ENCODE measurements at regions not wholly inside any gene's neighbourhood (a gene's known extent, or its start where the extent isn't known, plus 50 kb on each side); places are given as distances from the start of the nearest gene placed in this dataset.
A peak's percentile ranks its signal among the peaks of the same experiment; 100 is the strongest.
"Not testable (repeated sequence)": the region's sequence is repeated elsewhere in the genome, so short reads cannot be mapped to it uniquely, and the experiment has no call there.

DNA sequence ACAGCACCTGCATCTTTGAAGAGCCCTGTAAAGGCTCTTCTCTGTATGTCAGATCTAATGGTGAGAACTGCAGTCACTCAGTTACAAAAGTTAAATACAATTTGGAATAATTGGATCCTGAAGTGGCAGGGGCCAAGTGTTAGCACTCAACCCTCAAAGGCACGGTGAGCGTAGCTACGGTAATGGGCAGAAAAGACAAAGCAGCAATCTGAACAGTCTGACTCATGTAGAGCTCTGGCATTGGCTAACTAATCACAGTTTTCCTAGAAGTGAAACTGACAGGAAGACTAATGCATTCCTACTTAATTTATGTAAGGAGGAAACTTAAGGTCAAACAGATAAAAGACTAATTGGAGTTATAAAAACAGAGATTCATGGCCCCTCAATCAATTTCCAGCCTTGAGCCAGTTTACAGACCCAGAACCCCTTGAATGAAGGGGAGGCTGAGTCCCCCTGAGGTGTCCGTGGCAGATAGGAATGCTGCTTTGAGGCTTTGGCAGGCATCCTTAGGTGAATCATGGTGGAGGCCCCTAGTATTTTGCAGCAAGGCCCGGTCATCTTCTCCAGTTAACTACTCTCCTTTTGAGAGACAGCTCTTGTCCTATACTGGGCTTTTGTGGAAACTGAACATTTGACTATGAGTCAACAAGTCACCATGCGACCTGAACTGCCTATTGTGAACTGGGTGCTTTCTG, 450.7 kb downstream of the ZNF33B start:
- DNase-seq (ENCODE audit: low read depth) = not testable (repeated sequence)

GRCh38 chr10:42177793-42178689, 460.3 kb downstream of the ZNF33B start:
- DNase-seq (ENCODE audit: low read depth) = peak; percentile 35

DNA sequence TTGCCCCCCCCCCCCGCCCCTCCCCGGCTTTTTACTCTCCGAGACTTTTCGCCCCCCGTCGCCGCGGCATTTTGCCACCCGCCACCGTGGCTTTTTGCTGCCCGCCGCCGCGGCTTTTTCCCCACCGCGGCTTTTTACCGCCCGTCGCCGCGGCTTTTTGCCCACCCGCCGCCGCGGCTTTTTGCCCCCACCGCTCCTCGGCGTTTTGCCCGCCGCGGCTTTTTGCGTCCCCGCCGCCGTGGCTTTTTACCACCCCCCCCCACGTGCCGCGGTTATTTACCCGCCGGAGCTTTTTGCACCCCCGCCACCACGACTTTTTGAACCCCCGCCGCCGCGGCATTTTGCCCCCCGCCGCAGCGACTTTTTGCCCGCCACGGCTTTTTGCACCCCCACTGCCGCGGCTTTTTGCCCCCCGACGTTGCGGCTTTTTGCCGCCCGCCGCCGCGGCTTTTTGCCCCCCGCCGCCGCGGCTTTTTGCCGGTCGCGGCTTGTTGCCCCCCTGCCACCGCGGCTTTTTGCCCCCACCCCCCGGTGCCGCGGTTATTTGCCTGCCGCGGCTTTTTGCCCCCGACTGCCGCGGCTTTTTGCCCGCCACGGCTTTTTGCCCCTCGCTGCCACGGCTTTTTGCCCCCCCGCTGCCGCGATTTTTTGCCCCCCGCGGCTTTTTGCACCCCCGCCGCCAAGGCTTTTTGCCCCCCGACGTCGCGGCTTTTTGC, 461.1 kb downstream of the ZNF33B start:
- DNase-seq (ENCODE audit: low read depth) = no peak

- no peak for DNase-seq (ENCODE audit: low read depth)
Measured at GRCh38 chr10:42150428-42151061, 487.8 kb downstream of the ZNF33B start.

DNA sequence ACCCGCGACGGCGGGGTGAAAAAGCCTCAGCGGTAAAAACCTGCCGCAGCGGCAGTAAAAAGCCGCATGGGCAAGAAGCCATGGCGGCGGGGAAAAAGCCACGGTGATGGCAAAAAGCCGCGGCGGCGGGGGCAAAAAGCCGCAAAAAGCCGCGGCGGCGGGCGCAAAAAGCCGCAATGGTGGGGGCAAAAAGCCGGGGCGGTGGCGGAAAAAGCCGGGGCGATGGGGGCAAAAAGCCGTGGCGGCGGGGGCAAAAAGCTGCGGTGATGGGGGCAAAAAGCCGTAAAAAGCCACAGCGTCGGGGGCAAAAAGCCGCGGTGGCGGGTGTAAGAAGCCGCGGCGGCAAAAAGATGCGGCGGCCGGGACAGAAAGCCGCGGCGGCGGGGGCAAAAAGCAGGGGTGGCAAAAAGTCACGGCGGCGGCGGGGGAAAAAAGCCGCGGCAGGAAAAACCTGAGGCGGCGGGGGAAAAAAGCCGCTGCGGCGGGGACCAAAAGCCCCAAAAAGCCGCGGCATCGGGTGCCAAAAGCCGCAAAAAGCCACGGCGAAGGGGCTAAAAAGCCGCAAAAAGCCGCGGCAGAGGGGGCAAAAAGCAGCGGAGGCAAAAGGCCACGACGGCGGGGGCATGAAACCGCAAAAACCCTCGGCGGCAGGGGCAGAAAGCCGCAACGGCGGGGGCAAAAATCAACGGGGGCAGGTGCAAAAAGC, 488.5 kb downstream of the ZNF33B start:
- no peak for DNase-seq (ENCODE audit: low read depth)

DNA sequence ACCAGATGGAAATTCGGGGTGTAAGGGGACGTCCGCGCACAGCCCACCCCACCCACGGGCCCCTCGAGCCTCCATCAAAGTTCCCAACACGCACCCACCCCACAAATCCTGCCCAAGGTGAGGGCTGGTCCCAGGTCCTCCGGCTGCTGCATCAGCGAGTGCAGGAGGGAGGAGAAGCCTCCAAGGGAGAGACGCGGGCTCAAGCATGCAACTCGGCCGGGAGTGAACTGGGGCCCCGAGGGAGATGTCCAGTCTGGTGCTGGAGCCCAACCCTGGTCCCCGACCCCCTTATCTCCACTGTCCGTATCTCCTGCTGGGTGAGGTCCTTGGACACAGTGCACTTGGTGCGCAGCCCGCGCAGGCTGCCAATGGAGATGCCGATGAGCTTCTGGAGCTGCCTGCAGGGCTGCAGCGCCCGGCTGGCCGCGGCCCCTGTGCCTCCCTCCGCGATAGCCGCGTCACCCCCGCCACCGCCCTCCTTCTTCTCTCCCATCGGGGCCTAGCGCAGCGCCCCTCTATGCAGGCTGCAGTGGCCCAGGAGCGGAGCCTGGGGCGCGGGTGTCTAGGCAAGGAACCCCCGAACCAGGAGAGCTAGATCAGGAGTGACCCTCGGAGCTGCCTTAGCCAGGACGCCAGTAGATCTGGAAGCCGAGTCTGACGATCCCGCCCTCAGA, 489.2 kb downstream of the ZNF33B start:
- DNase-seq (ENCODE audit: low read depth) = no peak

DNA sequence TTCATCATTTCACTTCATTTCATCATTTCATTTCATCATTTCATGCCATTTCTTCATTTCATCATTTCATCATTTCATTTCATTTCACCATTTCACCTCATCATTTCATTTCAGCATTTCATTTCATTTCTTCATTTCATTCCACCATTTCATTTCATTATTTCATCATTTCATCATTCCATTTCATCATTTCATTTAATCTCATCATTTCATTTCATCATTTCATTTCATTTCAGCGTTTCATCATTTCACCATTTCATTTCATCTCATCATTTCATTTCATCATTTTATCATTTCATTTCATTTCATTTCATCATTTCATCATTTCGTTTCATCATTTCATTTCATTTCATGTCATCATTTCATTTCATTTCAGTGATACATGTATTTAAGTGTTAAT, 492.2 kb downstream of the ZNF33B start:
- not testable (repeated sequence) for DNase-seq (ENCODE audit: low read depth)

DNA sequence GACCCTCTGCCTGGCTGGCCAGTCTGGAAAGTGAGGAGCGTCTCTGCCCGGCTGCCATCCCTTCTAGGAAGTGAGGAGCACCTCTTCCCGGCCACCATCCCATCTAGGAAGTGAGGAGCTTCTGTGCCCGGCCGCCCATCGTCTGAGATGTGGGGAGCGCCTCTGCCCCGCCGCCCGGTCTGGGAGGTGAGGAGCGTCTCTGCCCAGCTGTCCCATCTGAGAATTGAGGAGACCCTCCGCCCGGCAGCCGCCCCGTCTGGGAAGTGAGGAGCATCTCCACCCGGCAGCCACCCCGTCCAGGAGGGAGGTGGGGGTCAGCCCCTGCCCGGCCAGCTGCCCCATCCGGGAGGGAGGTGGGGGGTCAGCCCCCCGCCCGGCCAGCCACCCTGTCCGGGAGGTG, 500.3 kb downstream of the ZNF33B start:
- DNase-seq (ENCODE audit: low read depth) = not testable (repeated sequence)

DNA sequence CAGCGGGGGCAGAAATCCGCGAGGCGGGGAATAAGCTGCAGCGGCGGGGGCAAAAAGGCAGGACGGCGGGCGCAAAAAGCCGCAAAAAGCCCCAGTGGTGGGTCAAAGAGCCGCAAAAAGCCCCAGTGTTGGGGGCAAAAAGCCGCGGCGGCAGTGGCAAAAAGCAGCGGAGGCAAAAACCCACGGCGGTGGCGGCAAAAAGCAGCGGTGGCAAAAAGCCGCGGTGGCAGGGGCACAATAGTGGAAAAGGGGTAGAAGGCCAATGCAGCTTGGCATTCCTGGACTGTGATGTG, 525.3 kb downstream of the ZNF33B start:
- DNase-seq (ENCODE audit: low read depth) = no peak

DNA sequence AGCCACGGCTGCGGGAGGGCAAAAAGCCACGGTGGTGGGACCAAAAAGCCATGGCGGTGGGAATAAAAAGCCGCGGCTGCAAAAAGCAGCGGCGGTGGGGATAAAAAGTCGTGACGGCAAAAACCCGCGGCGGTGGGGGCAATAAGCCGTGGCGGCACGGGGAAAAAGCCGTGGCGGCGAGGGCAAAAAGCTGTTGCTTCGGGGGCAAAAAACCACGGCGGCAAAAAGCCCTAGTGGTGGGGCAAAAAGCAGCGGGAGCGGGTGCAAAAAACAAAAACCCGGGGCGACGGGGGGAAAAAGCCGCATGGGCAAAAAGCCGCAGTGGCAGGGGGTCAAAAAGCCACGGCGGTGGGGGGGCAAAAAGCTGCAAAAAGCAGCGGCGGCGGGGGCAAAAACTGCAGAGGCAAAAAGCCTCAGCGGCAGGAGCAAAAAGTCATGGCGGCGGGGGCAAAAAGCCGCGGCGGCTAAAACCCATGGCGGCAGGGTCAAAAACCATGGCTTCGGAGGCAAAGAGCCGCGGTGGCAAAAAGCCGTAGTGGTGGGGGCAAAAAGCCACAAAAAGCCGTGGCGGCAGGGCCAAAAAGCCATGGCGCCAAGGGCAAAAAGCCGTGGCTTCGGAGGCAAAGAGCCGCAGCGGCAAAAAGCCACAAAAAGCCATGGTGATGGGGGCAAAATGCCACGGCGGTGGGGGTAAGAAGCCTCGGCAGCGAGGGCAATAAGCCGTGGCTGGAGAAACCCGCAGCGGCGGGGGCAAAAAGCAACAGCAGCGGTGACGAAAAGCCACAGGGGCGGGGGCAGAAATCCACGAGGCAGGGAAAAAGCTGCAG, 525.8 kb downstream of the ZNF33B start:
- DNase-seq (ENCODE audit: low read depth) = no peak

GRCh38 chr10:42111661-42112330, 526.6 kb downstream of the ZNF33B start:
- no peak for DNase-seq (ENCODE audit: low read depth)

DNA sequence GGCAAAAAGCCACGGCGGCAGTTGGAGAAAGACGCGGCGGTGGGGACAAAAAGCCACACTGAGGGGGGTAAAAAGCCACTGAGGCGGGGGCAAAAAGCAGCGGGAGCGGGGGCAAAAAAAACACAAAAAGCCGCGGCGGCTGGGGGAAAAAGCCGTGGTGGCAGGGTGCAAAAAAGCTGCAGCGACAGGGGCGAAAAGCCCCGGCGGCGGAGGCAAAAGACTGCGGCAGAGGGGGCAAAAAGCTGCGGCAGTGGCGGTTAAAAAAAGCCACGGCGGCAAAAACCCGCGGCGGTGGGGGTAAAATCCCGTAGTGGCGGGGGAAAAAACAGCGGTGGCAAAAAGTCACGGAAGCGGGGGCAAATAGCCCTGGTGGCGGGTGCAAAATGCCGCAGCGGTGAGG, 527.3 kb downstream of the ZNF33B start:
- no peak for DNase-seq (ENCODE audit: low read depth)

Data from renal cortical epithelial cell (primary cell).